GM10248 (cell line): ENCODE measurements at regions not wholly inside any gene's neighbourhood (a gene's known extent, or its start where the extent isn't known, plus 50 kb on each side); places are given as distances from the start of the nearest gene placed in this dataset.
"Not testable (repeated sequence)": the region's sequence is repeated elsewhere in the genome, so short reads cannot be mapped to it uniquely, and the experiment has no call there.

ENCODE experiments used
- CTCF ChIA-PET: fragments of 300-600 bp; sonication (Branson Sonifier 250); formaldehyde crosslinking; extraction: SDS; loops from one replicate; lab custom pipeline; 2021; ENCODE audit warnings: antibody characterized with exemption; lab: Yijun Ruan, JAX
- POLR2A ChIA-PET: fragments of 350-650 bp; sonication (Branson Sonifier 250); formaldehyde crosslinking; extraction: SDS; loops from one replicate; lab custom pipeline; 2020; ENCODE audit warnings: antibody characterized with exemption; lab: Yijun Ruan, JAX
- DNase-seq: peaks from one replicate; pipeline ENCODE4 v3.0.0; 2012; ENCODE audit errors: extremely low spot score
- TF ChIP-seq, protein P1 (sequence below): IDR thresholded peaks from 2 replicates; pipeline ENCODE4 v1.5.1; 2012; ENCODE audit warnings: mild to moderate bottlenecking, low read depth; ENCODE audit errors: extremely low read depth, missing control alignments, control extremely low read depth

DNA sequence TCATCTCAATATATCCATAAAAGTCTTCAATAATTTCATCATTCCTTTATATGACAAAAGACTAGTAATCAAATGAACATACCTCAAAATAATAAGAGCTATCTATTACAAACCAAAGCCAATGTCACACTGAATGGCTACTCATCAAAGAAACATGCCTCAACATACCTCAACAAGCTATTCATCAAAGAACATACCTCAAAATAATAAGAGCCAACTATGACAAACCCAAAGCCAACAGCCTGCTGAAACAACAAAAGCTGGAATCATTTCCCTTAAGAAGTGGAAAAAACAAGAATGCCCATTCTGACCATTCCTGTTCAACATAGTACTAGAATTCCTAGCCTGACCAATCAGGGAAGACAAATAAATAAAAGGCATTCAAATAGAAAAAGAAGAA lies 1373.7 kb downstream of the BRINP3 start:
- ChIA-PET POLR2A (no interaction called here), CTCF (no interaction called here)
- no peak for DNase-seq
- TF ChIP-seq, protein P1, sequence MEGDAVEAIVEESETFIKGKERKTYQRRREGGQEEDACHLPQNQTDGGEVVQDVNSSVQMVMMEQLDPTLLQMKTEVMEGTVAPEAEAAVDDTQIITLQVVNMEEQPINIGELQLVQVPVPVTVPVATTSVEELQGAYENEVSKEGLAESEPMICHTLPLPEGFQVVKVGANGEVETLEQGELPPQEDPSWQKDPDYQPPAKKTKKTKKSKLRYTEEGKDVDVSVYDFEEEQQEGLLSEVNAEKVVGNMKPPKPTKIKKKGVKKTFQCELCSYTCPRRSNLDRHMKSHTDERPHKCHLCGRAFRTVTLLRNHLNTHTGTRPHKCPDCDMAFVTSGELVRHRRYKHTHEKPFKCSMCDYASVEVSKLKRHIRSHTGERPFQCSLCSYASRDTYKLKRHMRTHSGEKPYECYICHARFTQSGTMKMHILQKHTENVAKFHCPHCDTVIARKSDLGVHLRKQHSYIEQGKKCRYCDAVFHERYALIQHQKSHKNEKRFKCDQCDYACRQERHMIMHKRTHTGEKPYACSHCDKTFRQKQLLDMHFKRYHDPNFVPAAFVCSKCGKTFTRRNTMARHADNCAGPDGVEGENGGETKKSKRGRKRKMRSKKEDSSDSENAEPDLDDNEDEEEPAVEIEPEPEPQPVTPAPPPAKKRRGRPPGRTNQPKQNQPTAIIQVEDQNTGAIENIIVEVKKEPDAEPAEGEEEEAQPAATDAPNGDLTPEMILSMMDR: no peak

DNA sequence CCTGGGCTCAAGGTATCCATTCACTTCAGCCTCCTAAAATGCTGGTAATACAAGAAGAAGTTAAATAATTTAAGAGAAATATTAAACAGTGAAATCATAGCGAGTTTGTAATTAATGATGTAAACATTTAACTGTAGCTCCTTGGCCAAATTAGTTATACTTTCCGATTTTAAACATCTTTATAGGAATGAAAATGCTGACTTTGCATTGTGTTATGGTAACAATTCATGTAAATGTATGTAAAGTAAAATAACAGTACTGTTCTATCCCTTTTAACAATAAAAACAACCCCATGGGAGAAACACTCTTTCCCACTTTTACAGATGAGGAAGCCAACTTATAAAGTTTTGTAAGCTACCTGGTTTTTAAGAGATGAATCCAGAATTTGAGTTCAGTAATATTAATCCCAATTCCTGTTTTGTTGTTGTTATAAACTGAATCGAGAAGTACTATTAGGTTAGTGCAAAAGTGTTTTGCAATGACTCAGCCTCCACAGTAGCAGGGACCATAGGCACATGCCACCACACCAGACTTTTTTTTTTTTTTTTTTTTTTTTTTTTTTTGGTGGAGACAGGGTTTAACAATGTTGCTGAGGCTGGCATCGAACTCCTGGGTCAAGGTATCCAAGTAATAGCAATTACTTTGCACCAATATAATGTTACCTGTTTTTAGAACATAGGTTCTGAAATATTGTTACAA lies 1360.4 kb downstream of the BRINP3 start:
- no peak for DNase-seq
- POLR2A ChIA-PET: no interaction called here
- CTCF ChIA-PET: no interaction called here
- TF ChIP-seq, protein P1: no peak

DNA sequence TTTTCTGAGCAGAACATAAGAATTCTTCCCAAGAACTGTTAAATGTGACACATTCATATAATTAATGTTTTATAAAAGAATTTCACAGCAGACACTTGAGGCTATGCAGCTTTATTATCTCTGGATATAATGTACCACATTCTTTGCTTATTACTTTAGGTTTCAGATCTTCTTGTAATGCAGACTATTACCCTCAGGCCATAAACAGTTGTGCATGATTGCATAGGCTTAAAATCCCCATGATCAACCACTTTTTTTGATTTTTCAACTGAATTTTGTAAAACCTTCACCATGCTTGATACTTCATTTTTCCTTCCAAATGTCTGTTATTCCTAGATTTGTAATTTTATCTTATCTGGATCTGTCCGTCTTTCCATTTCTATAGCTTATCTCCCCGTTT lies 1355.7 kb downstream of the BRINP3 start:
- ChIA-PET POLR2A (no interaction called here), CTCF (interaction anchor here (0.7 kb wide), 1 partner anchor 10 kb away, joined by 3 read pairs; no protein-coding TSS in a partner anchor)
- DNase-seq: no peak
- TF ChIP-seq, protein P1: no peak

DNA sequence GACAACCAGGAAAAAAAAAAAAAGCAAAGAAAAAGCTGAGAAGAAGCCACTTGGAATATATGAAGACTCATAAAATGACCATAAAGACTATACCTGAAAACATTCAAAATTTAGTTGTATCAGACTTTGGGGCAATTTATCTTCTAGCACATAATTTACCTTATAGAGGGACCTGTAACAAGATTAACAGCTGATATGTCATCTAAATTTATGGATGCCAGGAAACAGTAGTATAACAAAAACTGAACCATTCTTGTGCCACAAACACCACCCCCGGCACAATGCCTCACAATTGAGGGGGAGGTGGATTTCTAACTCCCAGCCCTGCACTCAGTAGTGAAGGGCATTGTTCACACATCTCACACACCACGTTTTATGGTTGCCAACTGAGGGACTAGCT lies 1352.0 kb downstream of the BRINP3 start:
- POLR2A ChIA-PET: no interaction called here
- TF ChIP-seq, protein P1: no peak
- CTCF ChIA-PET: interaction anchor here (1.5 to 1.7 kb wide), 2 partner anchors 11 to 50 kb away, joined by 3 read pairs; no protein-coding TSS in a partner anchor
- DNase-seq: no peak

DNA sequence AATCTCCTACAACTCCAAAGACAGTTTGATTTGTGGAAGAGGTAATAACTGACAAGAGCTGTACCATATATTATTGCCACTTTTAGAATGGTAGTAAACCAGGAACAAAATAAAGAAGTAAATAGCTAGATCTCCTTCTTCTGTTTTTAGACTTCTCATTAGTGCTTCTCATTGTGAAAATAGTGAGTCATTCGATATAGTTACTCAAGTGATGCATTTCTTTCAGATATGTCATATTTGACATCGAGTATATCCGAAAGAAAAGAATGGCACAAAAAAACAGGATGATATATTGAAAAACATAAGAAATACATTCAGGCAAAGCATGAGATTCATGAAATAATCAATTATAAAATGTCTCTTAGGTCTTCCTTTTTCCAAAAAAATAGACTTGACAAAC lies 1346.1 kb downstream of the BRINP3 start:
- no peak for DNase-seq
- ChIA-PET CTCF (interaction anchor here (0.8 kb wide), 1 partner anchor 9 kb away, joined by 3 read pairs; no protein-coding TSS in a partner anchor), POLR2A (no interaction called here)
- TF ChIP-seq, protein P1: no peak

DNA sequence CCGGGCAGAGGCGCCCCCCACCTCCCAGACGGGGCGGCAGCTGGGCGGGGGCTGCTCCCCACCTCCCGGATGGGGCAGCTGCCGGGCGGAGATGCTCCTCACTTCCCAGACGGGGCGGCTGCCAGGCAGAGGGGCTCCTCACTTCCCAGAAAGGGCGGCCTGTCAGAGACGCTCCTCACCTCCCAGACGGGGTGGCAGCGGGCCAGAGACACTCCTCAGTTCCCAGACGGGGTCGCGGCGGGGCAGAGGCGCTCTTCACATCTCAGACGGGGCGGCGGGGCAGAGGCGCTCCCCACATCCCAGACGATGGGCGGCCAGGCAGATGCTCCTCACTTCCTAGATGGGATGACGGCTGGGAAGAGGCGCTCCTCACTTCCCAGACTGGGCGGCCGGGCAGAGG lies 1337.9 kb downstream of the BRINP3 start:
- CTCF ChIA-PET, POLR2A ChIA-PET, DNase-seq: not testable (repeated sequence)

DNA sequence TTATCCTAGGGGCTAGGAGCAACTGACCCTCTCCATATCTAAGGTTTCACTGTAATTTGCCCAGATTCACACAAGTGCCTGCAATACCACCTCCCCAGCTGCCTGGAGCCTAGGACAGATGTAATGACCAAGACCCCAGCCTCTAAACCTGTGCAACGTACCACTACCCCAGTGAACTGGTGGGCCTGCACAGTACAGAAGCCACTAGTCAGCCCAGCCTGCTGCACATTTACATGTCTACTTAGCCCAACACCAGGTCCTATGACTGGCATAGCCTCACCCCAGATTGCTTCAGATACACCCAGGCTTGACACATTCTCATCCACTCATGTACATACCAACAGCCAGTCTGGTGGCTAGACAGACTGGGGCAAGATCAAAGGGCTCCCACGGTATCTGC lies 1336.6 kb downstream of the BRINP3 start:
- CTCF ChIA-PET: no interaction called here
- POLR2A ChIA-PET: no interaction called here
- TF ChIP-seq, protein P1: no peak
- DNase-seq: peak; percentile 2
